Central memory CD4-positive, alpha-beta T cell (primary cell): ENCODE measurements at regions not wholly inside any gene's neighbourhood (a gene's known extent, or its start where the extent isn't known, plus 50 kb on each side); places are given as distances from the start of the nearest gene placed in this dataset.

Experiments used
- DNase-seq: peaks from one replicate; pipeline ENCODE4 v3.0.0; 2022

GRCh38 chr3:194267744-194268653, 83.1 kb downstream of the CPN2 start:
- DNase-seq = no peak

- DNase-seq = no peak
These were observed 82.2 kb downstream of the CPN2 start for GRCh38 chr3:194268654-194269512.

- DNase-seq = no peak
These were observed 81.5 kb downstream of the CPN2 start for GRCh38 chr3:194269610-194270145.

- no peak for DNase-seq
These were observed 80.3 kb downstream of the CPN2 start for GRCh38 chr3:194270627-194271459.

DNA sequence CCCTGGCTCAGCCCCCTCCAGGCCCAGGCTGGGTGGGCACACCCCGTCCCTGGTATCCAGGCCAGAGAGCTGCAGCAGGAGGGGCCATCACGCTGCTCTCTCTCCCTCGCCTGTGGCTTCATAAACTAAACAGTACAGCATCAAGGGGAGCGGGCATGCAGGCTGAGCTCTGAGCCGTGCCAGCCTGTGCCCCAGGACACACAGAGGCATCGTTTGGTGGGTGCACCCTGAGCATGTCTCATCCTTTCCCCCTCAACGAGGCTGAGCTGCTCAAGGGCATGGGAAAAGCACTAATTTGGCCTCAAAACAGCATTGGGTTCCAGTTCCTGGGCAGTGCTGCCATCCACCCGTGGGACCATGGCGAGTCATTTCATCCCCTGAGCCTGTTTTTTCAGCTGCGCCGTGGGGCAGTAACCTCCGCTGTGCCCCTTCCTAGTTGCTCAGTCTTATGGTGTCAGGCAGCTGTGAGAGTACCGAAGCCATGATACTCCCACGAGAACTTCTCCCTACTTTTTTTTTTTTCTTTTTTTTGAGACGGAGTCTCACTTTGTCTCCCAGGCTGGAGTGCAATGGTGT, 79.6 kb downstream of the CPN2 start:
- DNase-seq = no peak

- no peak for DNase-seq
These were observed 78.9 kb downstream of the CPN2 start for GRCh38 chr3:194272221-194272620.

DNA sequence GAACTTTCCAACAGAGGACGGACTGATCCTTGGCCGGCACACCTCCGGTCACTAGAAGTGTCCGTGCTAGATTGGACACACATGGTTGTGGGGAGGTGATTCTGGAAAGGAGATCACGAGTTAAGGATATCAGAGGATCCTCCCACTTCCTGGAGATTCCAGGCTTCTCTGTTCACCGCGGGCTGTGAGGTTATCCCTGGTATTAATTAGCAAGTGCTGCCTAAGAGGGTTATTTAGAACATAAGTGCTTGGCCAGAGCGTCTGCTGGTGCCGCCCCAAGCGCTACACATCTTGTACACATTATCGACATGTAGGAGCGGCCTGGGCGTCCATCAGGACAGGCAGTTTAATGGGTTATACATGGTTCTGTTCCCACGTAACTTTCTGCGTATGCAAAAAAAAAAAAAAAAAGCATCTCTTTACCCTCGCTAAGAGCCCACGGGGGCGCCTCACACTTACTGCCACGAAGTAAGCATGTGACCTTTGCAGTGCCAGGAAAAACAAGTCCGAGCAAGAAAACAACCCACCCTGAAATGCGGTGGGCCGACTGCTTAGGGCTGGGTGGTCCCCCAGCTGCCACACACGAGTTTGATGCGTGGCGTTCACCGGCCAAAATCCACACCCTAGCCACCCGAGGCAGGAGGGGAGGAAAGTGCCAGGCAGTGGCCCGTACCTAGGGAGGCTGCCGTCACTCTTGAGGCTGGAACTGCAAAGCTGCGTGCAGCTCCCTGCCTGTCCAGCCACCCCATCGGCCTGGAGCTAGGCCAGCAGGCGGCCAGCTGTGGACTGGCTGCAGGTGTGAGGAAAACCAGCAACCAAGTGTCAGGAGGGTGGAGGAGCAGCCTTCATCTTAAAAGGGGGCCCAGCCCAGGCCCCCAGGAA, 78.0 kb downstream of the CPN2 start:
- DNase-seq = no peak

- no peak for DNase-seq
These were observed 77.3 kb downstream of the CPN2 start for GRCh38 chr3:194273743-194274310.

DNA sequence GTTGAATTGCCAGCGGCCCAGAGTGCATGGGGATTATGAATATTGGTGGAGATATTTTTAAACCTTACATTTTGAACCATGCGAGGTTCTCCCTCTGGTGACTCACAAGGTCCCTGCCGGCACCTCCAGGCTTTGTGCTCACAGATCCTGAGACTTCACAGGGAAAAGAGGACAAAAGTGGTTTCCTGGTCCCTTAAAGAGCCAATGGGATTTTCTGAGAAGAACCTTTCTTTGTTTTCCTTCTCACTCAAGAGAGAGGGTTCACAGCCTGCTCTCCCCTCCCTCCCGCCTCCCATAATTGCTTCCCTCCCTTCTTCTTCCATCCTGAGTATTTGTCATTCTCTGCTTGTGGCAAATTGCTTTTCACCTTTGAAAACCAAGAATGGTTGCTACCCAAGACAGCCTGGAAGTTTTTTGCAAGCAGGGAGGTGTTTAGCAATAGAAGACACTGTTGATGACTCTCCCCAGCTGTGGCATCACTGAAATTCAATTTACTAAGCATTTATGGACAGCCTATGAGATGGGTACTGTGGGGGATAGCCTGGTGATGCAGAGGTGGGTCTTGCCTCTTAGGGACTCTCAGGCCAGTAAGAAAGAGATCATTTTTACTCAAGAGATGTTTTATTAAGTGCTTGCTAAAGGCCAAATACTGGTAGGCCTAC, 76.6 kb downstream of the CPN2 start:
- DNase-seq = no peak

- DNase-seq = no peak
These were observed 75.8 kb downstream of the CPN2 start for GRCh38 chr3:194275291-194275690.

DNA sequence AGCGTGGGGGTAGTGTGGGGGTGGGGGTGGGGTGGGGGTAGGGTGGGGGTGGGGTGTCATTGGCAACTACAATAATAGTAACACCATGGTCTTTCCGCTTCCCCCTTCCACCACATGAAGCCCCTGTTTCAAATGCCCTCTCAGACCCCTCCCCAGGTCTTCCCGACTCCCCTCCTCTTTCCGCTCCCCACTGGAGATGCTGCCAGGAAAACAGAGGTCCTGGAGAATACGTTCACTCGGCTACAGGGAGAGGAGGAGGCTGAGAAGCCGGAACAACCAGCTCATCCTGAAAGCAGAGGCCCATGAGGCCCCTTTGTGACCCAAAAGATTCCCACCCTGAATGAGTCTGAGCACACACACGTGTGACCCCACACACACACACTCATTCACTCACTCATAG, 75.4 kb downstream of the CPN2 start:
- DNase-seq = no peak

DNA sequence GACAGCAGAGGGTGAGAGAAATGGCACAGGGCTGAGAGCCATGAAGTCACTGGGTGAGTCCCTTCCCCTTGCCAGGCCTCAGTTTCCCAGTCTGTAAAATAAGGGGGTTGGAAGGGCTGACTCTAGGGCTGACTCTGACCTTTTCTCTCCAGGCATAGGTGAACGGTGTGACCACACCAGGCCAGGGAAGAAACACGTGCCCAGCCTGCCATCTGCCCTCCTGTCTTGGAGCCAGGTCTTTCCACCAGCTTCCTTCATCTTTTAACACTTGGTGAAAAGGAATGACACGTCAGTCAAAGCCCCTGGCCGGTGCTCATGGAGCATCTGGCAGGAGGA, 74.4 kb downstream of the CPN2 start:
- no peak for DNase-seq

DNA sequence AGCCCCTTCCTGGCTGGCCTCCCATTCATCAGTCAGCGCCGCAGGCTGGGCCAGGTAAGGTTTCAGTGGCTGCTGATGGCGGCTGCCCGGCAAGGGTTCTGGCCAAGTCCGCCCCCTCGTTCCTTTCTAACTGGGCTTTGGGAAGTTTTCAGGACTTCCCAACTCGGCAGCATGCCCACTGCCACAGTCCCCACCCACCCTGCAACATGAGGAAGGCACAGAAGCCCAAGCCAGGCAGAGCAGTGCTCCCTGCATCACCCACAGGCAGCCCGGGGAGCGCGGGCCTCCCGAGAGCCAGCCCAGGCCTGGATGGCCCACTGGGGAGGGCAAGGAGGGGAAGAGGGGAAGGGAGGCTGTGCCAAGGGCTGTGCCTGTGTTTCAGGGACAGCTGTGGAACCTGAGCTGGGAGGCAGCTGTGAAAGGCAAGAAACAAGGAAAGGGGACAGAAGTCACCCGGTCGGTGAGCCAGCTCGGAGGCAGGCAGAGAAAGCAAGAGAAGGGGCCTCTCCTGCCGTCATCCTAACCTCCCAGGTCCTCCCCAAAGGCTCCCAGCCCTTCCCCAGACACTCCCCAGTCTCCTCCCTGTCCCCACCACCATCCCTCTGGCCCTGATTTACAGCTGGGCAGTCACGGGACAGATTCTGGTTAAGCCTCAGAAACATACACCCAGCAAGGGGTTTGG, 73.9 kb downstream of the CPN2 start:
- DNase-seq = no peak

DNA sequence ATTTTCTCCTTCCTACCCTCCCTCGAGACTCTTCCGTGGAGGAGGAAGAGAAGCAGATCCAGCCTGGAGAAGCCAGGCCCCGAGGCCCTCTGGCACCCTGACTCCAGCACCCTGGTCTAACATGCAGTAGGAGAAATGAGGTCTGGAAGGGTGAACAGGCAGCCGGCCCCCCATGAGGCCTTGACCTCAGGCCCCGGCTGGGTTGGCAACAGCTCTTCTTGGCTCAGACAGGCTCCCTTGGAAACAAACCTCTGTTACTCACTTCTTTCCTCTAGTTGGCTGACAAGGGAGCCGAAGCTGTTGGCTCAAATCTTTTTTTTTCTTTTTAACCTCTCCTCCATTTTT, 73.4 kb downstream of the CPN2 start:
- no peak for DNase-seq

DNA sequence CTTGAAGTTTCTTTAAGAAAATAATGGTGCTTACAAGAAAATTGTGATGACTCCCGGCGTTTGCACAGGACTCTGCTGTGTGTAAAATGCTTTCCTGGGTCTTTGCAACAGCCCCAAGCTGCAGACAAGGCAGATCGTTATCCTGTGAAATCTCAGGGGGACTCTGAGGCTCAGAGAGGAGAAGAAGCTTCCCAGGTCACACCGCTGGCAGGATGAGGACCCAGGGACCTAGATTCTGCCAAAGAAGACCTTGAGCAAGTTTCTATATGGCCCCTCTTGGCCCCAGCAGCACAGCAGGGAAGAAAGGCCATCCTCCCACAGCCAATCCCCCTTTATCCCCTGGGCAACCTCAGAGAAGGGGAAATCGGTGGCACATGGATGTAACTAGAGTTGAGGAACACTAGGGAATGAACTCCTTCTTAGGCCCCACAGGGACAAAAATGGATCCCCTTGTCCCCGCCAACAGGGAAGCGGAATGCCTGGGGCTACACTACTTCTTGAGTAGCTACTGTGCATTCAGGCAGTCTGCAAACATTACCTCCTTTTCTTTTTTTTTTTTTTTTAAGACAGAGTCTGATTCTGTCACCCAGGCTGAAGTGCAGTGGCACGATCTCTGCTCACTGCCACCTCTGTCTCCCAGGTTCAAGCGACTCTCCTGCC, 72.8 kb downstream of the CPN2 start:
- no peak for DNase-seq

GRCh38 chr3:194279101-194279500, 72.0 kb downstream of the CPN2 start:
- no peak for DNase-seq

DNA sequence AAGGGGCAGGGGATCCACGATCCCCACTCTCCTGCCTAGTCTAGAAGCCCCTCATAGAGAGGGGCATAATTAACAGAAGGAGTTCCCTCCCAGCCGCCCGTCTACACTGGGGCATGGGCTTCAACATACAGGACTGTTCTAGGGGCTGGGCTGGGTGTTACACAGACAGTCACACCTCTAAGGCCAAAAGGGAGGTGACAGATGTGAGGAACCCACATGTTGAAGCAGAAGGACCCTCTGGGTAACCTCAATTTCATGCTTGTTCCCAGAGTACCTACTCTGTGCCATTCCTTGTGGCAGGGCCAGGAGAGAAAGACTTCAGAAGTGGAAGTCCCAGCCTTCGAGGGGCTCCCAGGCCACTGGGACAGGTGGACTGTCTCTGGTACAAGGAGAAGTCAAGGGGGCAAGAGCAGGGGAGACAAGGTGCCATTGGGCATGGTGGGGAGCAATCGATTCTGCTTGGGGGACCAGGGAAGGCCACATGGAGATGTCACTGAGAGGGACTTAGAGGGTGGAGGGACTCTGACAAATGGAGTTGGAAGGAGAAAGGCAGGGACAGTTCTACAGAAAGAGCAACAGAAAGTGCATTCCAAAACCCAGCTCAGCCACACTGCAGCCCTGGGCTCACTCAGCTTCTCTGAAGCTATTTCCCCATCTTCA, 71.3 kb downstream of the CPN2 start:
- no peak for DNase-seq

DNA sequence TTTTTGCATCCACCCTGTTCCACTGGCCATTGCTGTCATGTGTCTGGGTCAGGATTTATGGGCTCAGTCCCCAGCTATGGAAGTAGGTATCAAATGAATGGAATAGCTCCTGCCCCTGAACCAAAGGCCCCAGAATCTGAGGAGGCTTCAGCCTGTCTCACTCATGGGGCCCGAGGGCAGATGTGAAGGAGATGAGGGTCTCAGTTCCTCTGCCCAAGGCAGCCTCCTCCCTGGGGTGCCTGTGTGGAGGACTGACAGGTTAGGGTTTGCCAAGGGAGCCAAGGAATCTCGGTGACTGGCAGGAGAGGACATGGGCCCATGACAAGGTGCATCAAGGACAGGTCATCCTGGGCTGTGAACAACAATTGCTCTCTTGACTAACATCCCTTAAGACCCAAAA, 70.4 kb downstream of the CPN2 start:
- no peak for DNase-seq

- DNase-seq = no peak
These were observed 69.8 kb downstream of the CPN2 start for GRCh38 chr3:194281306-194281705.
